NT2/D1 (cell line): ENCODE measurements at regions not wholly inside any gene's neighbourhood (a gene's known extent, or its start where the extent isn't known, plus 50 kb on each side); places are given as distances from the start of the nearest gene placed in this dataset.
"Not testable (repeated sequence)": the region's sequence is repeated elsewhere in the genome, so short reads cannot be mapped to it uniquely, and the experiment has no call there.

ENCODE experiments used
- DNase-seq: peaks from one replicate; pipeline ENCODE4 v3.0.0-alpha.2; 2011; ENCODE audit warnings: low read depth, low spot score
- H3K27me3 ChIP-seq: 2 replicates; pipeline ENCODE4 v1.6.0; 2011; ENCODE audit warnings: mild to moderate bottlenecking; ENCODE audit not compliant: insufficient read length, insufficient read depth
- H3K36me3 ChIP-seq: 2 replicates; pipeline ENCODE4 v1.6.1; 2011; ENCODE audit warnings: mild to moderate bottlenecking, low read length, mixed read lengths; ENCODE audit not compliant: insufficient read depth, insufficient read length
- H3K4me1 ChIP-seq: 2 replicates; pipeline ENCODE4 v1.5.1; 2011; ENCODE audit not compliant: insufficient read depth, insufficient read length
- H3K4me3 ChIP-seq: 2 replicates; pipeline ENCODE4 v1.5.1; 2011; ENCODE audit warnings: low read depth; ENCODE audit not compliant: insufficient read length
- H3K9ac ChIP-seq: 2 replicates; pipeline ENCODE4 v1.6.0; 2011; ENCODE audit warnings: low read depth; ENCODE audit not compliant: insufficient read length
- H3K9me3 ChIP-seq: 2 replicates; pipeline ENCODE4 v1.5.1; 2011; ENCODE audit warnings: mild to moderate bottlenecking, low read length; ENCODE audit not compliant: insufficient read depth
- SUZ12 ChIP-seq: IDR thresholded peaks from 2 replicates; pipeline ENCODE4 v1.6.1; 2011; ENCODE audit not compliant: insufficient read length, insufficient read depth; ENCODE audit errors: extremely low read depth
- YY1 ChIP-seq: IDR thresholded peaks from 2 replicates; pipeline ENCODE4 v1.6.1; 2011; ENCODE audit not compliant: insufficient read length, insufficient read depth
- ZNF274 ChIP-seq: IDR thresholded peaks from 2 replicates; pipeline ENCODE4 v1.6.1; 2011; ENCODE audit warnings: mild to moderate bottlenecking, low read depth, low read length

DNA sequence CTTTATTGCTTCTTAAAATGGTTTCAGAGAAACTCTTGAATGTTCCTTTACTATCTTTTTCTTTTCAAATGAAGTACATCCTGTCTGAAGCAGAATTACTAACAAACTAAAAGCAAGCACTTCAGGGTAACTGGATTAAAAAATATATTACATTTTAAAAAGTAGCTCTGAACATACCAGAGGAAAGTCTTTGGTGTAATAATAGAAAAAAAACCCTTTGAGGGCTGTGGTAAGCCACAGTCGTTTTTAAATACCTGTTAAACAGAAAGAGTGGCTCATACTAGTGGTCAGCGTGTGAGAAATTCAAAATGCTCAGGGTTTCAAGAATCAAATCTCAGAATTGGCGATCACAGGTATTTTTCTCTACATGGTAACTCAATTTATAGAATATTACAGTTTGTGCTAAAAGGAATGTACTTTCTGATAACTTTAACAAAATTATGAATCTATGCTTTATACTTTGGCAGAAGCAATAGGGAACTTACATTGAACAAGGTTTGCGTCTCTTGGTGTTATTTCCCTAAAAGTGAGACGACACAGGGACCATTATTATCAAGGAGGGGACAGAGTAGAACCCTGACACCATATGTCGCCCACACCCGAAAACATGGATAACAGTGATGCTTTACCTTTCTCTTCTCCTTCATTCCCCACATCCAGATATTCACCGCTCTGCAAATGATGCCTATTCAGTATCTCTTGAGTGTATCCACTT lies 97.0 kb upstream of the DPH5 start:
- Histone ChIP-seq H3K36me3 (no peaks in the 10 kb centered on the region), H3K27me3 (no peaks in the 10 kb centered on the region), H3K4me1 (no peaks in the 10 kb centered on the region), H3K9me3 (no peaks in the 10 kb centered on the region), H3K4me3 (no peak overlapping the region), H3K9ac (no peak overlapping the region)
- no peak for TF ChIP-seq ZNF274
- no peak for DNase-seq

DNA sequence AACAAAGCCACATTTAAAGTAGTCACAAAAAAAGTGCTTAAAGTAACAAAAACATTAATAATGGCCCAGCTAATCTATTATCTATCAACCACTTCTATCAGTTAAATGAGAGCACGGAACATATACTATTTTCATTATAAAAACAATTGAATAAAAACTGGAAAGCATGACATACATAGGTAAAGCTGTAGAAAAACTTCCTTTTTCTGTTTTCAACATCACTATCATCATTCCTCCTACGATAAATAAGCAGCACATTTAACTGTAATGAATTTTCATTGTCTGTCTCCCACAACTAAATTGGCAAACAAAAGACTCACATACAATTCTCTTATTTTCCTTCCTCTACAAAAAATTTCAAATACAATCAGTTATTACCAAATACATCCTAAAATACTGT lies 96.4 kb upstream of the DPH5 start:
- no peak overlapping the region for H3K4me3 ChIP-seq
- no peaks in the 10 kb centered on the region for H3K4me1 ChIP-seq
- no peaks in the 10 kb centered on the region for H3K36me3 ChIP-seq
- no peak for TF ChIP-seq SUZ12
- no peak for TF ChIP-seq ZNF274
- no peak for TF ChIP-seq YY1
- DNase-seq = no peak
- no peaks in the 10 kb centered on the region for H3K9me3 ChIP-seq
- no peak overlapping the region for H3K9ac ChIP-seq
- H3K27me3 ChIP-seq = no peaks in the 10 kb centered on the region

DNA sequence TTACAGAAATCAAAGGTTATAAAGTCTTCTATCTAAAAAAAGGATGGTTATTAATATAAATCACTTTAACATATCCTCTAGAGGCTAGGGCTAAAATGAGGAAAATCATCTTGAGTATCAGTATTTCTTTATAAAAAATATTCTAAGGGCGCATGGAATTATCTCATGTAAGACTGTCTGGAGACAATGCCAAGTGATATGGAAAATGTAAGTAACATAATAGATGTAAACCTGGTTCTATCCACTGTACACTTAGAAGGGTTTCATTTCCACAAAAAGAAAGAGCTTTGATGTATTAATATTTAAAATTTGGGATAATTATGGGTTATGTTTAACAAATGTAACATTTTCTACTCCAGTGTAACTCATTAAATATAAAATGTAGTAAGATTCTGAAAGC lies 95.9 kb upstream of the DPH5 start:
- Histone ChIP-seq H3K27me3 (no peaks in the 10 kb centered on the region), H3K4me1 (no peaks in the 10 kb centered on the region), H3K36me3 (no peaks in the 10 kb centered on the region), H3K4me3 (no peak overlapping the region), H3K9me3 (no peaks in the 10 kb centered on the region), H3K9ac (no peak overlapping the region)
- TF ChIP-seq ZNF274 (no peak), SUZ12 (no peak), YY1 (no peak)
- no peak for DNase-seq

DNA sequence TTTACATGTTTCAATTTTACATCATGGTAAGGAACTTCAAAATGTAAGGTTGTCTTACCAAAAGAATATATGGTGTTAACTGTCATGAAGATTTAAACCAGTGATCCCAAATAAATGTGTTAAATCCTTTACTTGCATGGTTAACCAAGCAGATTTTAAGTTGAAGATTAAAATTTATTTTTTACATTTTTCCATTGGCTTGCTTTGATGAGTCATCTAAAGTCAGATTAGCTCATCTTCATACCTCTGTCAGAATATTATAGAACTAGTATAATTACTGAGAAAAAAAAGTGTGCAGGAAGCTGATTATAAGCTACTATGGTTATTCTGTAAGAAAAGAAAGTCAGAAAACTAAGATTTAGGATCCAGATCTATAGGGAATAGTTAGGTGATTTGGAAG lies 95.3 kb upstream of the DPH5 start:
- no peak for DNase-seq
- TF ChIP-seq SUZ12 (no peak), YY1 (no peak), ZNF274 (no peak)
- no peak overlapping the region for H3K9ac ChIP-seq
- H3K4me1 ChIP-seq = no peaks in the 10 kb centered on the region
- H3K4me3 ChIP-seq = no peak overlapping the region
- no peaks in the 10 kb centered on the region for H3K36me3 ChIP-seq
- H3K9me3 ChIP-seq = no peaks in the 10 kb centered on the region
- no peaks in the 10 kb centered on the region for H3K27me3 ChIP-seq

DNA sequence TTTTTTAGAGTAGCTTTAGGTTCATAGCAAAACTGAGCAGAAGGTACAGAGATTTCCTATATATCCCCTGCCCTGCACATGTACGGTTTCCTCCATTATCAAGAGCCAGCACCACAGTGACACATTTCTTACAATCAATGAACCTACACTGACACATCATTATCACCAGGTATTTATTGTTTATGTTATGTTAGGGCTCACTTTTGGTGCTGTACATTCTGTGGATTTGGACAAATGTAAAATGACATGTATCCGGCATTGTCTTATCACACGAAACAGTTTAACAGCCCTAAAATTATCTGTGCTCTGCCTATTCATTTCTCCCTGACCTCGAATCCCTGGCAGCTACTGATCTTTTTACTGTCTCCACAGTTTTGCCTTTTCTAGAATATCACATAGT lies 93.7 kb upstream of the DPH5 start:
- Histone ChIP-seq H3K36me3 (no peaks in the 10 kb centered on the region), H3K9ac (no peak overlapping the region), H3K27me3 (no peaks in the 10 kb centered on the region), H3K4me1 (no peaks in the 10 kb centered on the region), H3K4me3 (no peak overlapping the region), H3K9me3 (no peaks in the 10 kb centered on the region)
- TF ChIP-seq SUZ12 = no peak
- TF ChIP-seq YY1 = no peak
- no peak for TF ChIP-seq ZNF274
- DNase-seq = no peak

DNA sequence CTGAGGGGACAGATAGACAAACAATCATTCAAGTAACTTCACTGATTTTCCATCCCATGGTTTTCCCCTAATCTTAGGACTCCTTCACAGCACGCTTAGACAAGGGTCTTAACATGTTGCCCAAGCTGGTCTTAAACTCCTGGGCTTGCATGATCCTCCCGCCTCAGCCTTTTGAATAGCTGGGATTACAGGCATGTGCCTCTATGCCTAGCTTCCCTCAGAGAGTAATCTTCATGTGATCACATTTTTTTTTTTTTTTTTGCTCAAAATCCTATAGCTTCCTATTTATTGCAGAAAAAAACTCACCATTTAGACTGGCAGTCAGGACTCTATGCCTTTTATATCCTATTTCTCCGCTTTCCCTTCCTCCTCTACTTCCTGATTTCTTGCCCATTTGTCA lies 90.4 kb upstream of the DPH5 start:
- Histone ChIP-seq H3K36me3 (no peaks in the 10 kb centered on the region), H3K9me3 (no peaks in the 10 kb centered on the region), H3K9ac (no peak overlapping the region), H3K4me1 (no peaks in the 10 kb centered on the region), H3K27me3 (no peaks in the 10 kb centered on the region), H3K4me3 (no peak overlapping the region)
- DNase-seq = no peak
- TF ChIP-seq ZNF274 (no peak), YY1 (no peak), SUZ12 (no peak)

DNA sequence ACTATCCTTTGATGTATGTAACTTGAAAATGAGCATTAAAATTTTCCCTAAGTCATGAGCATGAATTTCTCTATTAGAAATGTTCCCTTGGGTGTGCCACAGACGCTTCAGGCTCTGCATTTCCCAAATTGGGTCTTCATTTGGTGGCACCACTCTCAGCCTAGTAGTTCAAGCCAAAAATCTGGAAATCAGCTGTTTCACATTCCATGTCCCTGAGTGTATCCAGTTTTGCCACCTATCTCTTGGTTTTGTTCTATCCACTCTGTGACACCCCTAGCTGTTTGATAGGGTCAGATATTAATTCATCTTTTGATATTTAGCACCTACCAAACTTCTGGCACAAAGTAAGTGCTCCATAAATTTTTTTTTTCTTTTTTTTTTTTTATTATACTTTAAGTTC lies 89.5 kb upstream of the DPH5 start:
- Histone ChIP-seq H3K9ac (no peak overlapping the region), H3K9me3 (no peaks in the 10 kb centered on the region), H3K4me3 (no peak overlapping the region), H3K4me1 (no peaks in the 10 kb centered on the region), H3K27me3 (no peaks in the 10 kb centered on the region), H3K36me3 (no peaks in the 10 kb centered on the region)
- TF ChIP-seq SUZ12 = no peak
- TF ChIP-seq YY1 = no peak
- no peak for TF ChIP-seq ZNF274
- DNase-seq = no peak

DNA sequence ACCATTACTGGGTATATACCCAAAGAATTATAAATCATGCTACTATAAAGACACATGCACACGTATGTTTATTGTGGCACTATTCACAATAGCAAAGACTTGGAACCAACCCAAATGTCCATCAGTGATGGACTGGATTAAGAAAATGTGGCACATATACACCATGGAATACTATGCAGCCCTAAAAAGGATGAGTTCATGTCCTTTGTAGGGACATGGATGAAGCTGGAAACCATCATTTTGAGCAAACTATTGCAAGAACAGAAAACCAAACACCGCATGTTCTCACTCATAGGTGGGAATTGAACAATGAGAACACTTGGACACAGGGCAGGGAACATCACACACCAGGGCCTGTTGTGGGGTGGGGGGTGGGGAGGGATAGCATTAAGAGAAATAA lies 88.5 kb upstream of the DPH5 start:
- not testable (repeated sequence) for H3K27me3 ChIP-seq, H3K4me3 ChIP-seq, H3K9me3 ChIP-seq, H3K36me3 ChIP-seq, DNase-seq, H3K4me1 ChIP-seq, H3K9ac ChIP-seq
